ENCODE measurements at regions not wholly inside any gene's neighbourhood (a gene's known extent, or its start where the extent isn't known, plus 50 kb on each side); places are given as distances from the start of the nearest gene placed in this dataset.
"Not testable (repeated sequence)": the region's sequence is repeated elsewhere in the genome, so short reads cannot be mapped to it uniquely, and the experiment has no call there.

DNA sequence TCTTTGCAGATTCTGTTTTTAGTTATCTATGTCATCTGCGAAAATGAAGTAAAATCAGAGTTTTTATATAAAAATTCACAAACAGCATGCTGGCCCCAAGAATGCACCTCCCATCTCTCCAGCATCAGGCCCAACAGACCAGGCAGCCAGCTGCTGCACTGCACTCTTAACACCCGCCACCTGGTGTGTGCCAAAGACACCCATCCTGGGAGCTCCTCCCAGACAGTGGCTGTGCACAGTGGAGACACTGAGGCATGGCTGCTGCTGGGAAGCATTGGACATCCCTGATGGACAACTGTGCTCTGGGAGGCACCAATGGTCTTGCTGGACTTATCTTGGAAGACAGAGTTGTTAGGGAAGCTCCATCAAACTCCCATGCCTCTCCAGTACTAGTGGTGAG lies 817.2 kb downstream of the TMEM121 start:
- no peak overlapping the region for H3K27ac ChIP-seq
- no peaks in the 10 kb centered on the region for H3K9me3 ChIP-seq
- no peaks in the 10 kb centered on the region for H3K36me3 ChIP-seq
- H3K4me1 ChIP-seq = no peaks in the 10 kb centered on the region
- H3K27me3 ChIP-seq = no peaks in the 10 kb centered on the region
- H3K4me3 ChIP-seq = no peak overlapping the region
- DNase-seq = no peak
- TF ChIP-seq, protein P1, sequence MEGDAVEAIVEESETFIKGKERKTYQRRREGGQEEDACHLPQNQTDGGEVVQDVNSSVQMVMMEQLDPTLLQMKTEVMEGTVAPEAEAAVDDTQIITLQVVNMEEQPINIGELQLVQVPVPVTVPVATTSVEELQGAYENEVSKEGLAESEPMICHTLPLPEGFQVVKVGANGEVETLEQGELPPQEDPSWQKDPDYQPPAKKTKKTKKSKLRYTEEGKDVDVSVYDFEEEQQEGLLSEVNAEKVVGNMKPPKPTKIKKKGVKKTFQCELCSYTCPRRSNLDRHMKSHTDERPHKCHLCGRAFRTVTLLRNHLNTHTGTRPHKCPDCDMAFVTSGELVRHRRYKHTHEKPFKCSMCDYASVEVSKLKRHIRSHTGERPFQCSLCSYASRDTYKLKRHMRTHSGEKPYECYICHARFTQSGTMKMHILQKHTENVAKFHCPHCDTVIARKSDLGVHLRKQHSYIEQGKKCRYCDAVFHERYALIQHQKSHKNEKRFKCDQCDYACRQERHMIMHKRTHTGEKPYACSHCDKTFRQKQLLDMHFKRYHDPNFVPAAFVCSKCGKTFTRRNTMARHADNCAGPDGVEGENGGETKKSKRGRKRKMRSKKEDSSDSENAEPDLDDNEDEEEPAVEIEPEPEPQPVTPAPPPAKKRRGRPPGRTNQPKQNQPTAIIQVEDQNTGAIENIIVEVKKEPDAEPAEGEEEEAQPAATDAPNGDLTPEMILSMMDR (IDR thresholded peaks at IDR 0.05) = no peak
- intact Hi-C loops (cut with DNase I; ENCODE audit: low total_unique reads) = no loop called here

DNA sequence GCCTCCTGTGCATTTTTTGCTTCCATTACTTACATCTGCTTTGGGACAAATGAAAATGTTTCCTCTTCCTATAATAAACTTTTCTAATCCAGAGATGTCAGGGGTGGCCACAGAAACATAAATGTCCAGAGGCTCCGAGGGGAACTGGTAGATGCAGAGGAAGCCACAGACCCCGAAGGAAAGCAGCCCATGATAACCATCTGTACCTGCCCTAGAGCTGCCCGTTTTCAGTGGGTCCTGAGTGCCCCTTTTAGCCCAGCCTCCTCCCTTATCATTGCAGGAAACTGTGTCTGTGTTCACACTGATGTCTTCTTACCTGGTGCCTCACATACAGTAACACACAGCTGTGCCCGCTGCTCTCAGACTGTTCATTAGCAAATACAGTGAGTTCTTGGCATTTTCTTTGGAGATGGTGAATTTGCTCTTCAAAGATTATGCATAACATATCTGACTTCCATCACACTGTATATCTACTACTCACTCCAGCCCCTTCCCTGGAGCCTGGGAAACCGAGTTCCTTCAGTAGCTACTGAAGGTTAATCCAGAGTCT lies 817.8 kb downstream of the TMEM121 start:
- H3K4me1 ChIP-seq; H3K9me3 ChIP-seq; intact Hi-C loops (cut with DNase I; ENCODE audit: low total_unique reads); H3K4me3 ChIP-seq; H3K27ac ChIP-seq; DNase-seq; H3K36me3 ChIP-seq; H3K27me3 ChIP-seq: not testable (repeated sequence)

DNA sequence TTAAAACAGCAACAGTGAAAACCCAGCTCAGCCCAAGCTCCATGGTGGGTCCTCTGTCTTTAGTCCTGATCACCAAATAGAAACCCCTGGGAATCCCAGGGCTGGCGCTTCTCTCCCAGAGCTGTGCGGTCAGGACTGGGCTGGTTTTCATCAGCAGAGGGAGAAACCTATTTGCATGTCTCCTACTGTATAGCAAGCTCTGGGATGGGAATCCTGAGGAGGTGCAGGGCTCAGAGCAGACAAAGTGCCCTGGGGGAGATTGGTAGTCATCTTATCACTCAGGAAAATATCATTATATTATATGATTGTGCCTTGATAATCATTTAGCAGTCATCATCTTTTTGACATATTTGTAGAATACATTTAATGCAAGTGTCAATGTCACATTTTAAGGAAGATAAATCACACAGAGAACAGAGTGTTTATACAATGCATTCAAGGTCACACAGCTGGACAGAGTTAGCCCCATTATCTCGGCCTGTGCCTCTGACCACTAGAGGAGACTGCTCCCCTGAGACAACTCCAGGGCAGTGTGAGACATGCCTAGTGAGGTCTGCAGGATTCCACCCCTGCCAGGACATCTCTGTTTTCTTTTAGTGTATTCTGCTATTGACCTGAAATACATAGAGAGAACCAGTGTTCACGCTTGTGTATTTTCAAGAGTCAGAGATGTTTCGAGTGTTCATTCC lies 818.6 kb downstream of the TMEM121 start:
- H3K27me3 ChIP-seq; H3K9me3 ChIP-seq; H3K36me3 ChIP-seq; intact Hi-C loops (cut with DNase I; ENCODE audit: low total_unique reads); H3K27ac ChIP-seq; H3K4me1 ChIP-seq; H3K4me3 ChIP-seq; DNase-seq: not testable (repeated sequence)

DNA sequence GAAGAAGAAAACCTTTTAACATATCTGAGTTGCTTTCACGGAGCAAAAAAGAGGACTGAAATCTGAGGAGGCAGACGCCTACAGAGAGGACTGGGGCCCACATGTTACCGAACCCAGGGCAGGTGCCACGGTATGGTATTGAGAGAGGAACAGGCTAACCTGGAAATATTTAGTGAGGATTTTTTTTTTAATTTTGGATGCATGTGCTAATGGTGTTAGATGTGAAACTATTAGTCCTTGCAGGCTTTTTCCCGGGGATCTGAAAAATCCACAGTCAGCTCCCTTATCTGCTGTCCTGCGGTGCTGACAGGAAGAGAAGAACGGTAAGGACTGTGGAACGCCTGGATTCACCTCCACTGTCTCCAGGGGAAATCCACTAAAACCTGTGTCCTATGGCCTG lies 819.7 kb downstream of the TMEM121 start:
- intact Hi-C loops (cut with DNase I; ENCODE audit: low total_unique reads) = no loop called here
- H3K36me3 ChIP-seq = no peaks in the 10 kb centered on the region
- no peaks in the 10 kb centered on the region for H3K27me3 ChIP-seq
- H3K9me3 ChIP-seq = no peaks in the 10 kb centered on the region
- H3K4me3 ChIP-seq = no peak overlapping the region
- no peak for DNase-seq
- no peaks in the 10 kb centered on the region for H3K4me1 ChIP-seq
- H3K27ac ChIP-seq = no peak overlapping the region
- TF ChIP-seq, protein P1 (IDR thresholded peaks at IDR 0.05) = no peak

DNA sequence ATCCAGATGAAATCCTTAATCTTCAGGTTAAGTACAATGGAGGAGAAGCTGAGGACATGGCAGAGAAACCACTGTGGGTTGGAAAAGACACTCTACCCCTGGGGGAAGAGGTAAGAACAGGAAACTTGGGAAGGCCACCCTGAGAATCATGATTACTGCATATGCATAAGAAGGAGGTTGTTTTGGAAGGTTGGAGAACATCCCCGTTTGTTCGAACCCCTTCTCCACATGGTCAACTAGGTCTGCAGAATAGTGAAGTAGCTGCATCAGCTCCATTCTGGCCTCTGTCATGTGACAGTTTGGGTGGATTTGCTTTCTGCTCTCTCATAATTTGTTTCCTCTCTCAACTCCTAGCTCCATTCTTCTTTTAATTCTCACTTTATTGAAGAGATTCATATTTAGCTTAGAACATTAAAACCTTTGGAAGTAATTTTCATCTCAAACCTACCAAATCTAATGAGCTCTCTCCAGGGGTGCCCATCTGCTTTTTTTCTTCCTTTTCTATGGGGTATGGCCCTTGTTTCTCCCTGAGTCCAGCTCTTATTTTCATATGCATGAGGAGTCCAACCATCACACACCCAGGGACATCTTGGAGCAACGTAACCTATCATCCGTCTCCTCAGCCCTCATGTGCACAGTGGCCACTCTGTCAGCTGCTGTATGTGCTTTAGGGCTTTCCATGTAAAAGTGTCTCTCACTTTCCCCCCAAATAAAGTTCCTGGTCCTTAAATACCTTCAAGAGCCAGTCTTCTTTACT lies 820.3 kb downstream of the TMEM121 start:
- Histone ChIP-seq H3K27ac (no peak overlapping the region), H3K4me1 (no peaks in the 10 kb centered on the region), H3K9me3 (no peaks in the 10 kb centered on the region), H3K4me3 (no peak overlapping the region), H3K27me3 (no peaks in the 10 kb centered on the region), H3K36me3 (no peaks in the 10 kb centered on the region)
- intact Hi-C loops (cut with DNase I; ENCODE audit: low total_unique reads) = no loop called here
- DNase-seq = no peak
- TF ChIP-seq, protein P1 (IDR thresholded peaks at IDR 0.05) = no peak

DNA sequence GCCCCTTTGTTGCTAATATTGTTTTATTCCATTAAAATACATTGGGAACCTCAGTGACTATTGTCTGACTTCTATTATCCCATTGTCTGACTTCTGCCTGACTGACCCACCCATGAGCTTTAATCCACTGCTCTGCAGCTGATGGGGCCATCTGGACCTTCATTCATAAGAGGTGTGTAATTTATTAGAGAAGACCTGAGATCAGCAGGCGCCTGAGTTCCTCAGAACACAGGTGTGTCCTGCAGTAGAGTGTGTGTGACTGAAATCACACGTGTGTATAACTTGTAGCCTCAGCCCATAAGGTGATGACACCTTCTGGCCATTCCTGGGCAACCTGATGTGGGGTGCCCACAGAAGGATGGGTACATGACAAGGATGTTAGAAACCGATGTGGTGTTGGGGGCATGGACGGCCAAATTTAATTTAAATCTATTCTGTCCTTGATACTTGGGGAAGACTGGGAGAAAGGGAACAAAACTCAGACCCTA lies 821.0 kb downstream of the TMEM121 start:
- H3K9me3 ChIP-seq = no peaks in the 10 kb centered on the region
- TF ChIP-seq, protein P1 (IDR thresholded peaks at IDR 0.05) = no peak
- no peaks in the 10 kb centered on the region for H3K36me3 ChIP-seq
- no peak overlapping the region for H3K4me3 ChIP-seq
- no peak overlapping the region for H3K27ac ChIP-seq
- intact Hi-C loops (cut with DNase I; ENCODE audit: low total_unique reads) = no loop called here
- DNase-seq = no peak
- no peaks in the 10 kb centered on the region for H3K4me1 ChIP-seq
- H3K27me3 ChIP-seq = no peaks in the 10 kb centered on the region

Data from tibial artery (tissue), 4 donors.